ENCODE measurements at regions not wholly inside any gene's neighbourhood (a gene's known extent, or its start where the extent isn't known, plus 50 kb on each side); places are given as distances from the start of the nearest gene placed in this dataset.
A peak's percentile ranks its signal among the peaks of the same experiment; 100 is the strongest.

DNA sequence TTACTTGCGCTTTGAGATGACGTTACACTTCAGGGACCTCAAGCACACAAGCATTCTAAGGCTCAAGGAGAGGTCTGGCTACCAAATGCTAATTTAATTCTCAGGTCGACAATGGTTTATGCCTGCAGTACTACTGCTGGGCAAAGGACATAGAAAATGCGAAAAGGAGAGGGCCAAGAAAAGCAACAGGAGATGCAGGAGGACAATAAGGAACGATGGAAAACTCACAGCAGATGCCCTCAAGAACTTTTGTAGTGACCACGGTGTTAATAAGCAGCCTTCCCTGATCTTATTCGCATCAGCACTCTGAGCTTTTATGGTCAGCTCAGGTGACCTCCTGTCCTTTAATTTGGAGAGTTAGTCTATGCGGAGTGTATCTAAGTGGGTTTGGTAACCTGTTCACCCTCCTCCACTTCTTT, 146.3 kb downstream of the GPR85 start:
- H3K9me3 Mint-ChIP-seq: no peaks in the 10 kb centered on the region
- peak overlapping the region; percentile 96 for H3K27ac Mint-ChIP-seq
- ATAC-seq (replicated peaks in 1 of 4) (no peak), DNase-seq (no peak)
- Histone ChIP-seq H3K9me3 (no peaks in the 10 kb centered on the region), H3K36me3 (ENCODE audit: control insufficient read depth in 2 of 2, extremely low read depth in 1 of 2, insufficient read depth in 1 of 2, low read length in 1 of 2) (no peaks in the 10 kb centered on the region), H3K4me3 (ENCODE audit: control insufficient read depth in 1 of 2, extremely low read depth in 1 of 2, low read length in 1 of 2) (peak overlapping the region; percentile 89 to 92), H3K4me1 (ENCODE audit: control insufficient read depth in 1 of 2, extremely low read depth in 1 of 2, insufficient read depth in 2 of 2, low read length in 2 of 2) (peaks cover 15 to 20% of the 10 kb centered on the region in 2 experiments), H3K27me3 (replicated peaks in 1 of 2; ENCODE audit: control insufficient read depth in 2 of 2, extremely low read depth in 1 of 2, insufficient read depth in 2 of 2, low read length in 1 of 2) (peaks cover 0 to 3% of the 10 kb centered on the region in 2 experiments), H3K27ac (ENCODE audit: low read length) (peak overlapping the region; percentile 69)
- H3K4me1 Mint-ChIP-seq: peaks cover 42 to 46% (median 44%) of the 10 kb centered on the region in 3 donors
- peaks cover 3 to 4% of the 10 kb centered on the region in 2 donors for H3K27me3 Mint-ChIP-seq
- ChIA-PET POLR2A (interaction anchor here (0.5 to 1.5 kb wide), 4 partner anchors 177 to 491 kb away, joined by 3 to 10 read pairs (median 4); partner anchors contain the start of gene IFRD1 (in 1 of the 2)), CTCF (interaction anchor here in 1 of 2 donors (0.9 to 1.4 kb wide), 4 partner anchors 10 to 490 kb away, joined by 3 to 10 read pairs (median 4); partner anchors contain the start of genes GPR85 and IFRD1)
- peak overlapping the region; percentile 86 to 95 (median 87) for H3K4me3 Mint-ChIP-seq
- peaks cover 2% of the 10 kb centered on the region for H3K36me3 Mint-ChIP-seq
- 6% methylated on average over 6 of the region's 8 CpGs for WGBS (ENCODE audit: insufficient coverage)

DNA sequence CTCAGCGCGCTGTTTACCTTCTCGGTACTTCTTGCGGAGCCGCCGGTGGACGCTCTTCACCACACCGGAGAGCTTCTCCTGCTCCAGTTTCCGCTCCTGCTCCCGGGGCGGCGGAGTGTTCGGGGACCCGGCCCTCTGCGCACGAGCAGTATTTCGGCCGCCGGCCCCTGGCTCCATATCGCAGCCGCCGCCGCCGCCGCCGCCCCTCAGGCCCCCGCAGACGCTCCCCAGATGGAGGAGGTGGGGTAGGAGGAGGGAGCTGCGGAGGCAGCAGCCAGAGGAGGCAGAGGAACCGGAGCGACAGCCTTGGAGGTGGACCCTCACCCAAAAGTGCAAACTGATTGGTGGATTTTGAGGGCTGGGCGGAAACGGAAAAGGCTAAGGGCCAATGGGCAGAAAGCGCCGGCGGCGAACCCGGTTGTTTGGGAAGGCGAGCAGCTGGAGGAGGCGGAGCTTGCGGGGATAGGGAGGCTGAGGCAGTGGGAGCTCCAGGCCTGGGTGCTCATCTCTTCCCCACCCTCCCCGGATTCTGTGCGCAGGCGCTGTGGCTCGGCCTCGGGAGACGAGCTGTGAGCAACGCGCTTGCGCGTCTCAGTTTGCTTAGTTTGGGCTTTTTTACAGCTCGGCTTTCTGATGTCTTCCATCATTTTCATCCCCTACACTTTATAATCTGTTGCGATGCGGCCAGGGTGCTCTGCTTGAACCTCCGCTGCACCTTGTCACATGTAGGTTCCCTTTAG, 146.9 kb downstream of the GPR85 start:
- Mint-ChIP-seq H3K27ac (peak overlapping the region; percentile 96), H3K4me1 (peaks cover 46 to 51% (median 48%) of the 10 kb centered on the region in 3 donors), H3K36me3 (peaks cover 6% of the 10 kb centered on the region), H3K4me3 (peak overlapping the region; percentile 86 to 95 (median 87)), H3K27me3 (no peaks in the 10 kb centered on the region), H3K9me3 (no peaks in the 10 kb centered on the region)
- H3K4me1 ChIP-seq (ENCODE audit: control insufficient read depth in 1 of 2, extremely low read depth in 1 of 2, insufficient read depth in 2 of 2, low read length in 2 of 2): peaks cover 15 to 20% of the 10 kb centered on the region in 2 experiments
- ChIA-PET POLR2A (interaction anchor here (1.0 to 1.5 kb wide), 3 partner anchors 180 to 491 kb away, joined by 3 to 10 read pairs (median 4); partner anchors contain the start of gene IFRD1 (in 1 of the 2)), CTCF (interaction anchor here in 1 of 2 donors (0.9 to 1.4 kb wide), 4 partner anchors 9 to 489 kb away, joined by 3 to 10 read pairs (median 4); partner anchors contain the start of genes GPR85 and IFRD1)
- H3K4me3 ChIP-seq (ENCODE audit: control insufficient read depth in 1 of 2, extremely low read depth in 1 of 2, low read length in 1 of 2): peak overlapping the region; percentile 89 to 92
- no peaks in the 10 kb centered on the region for H3K9me3 ChIP-seq
- WGBS (ENCODE audit: insufficient coverage): under 1% methylated on average over 55 of the region's 55 CpGs
- H3K36me3 ChIP-seq (ENCODE audit: control insufficient read depth in 2 of 2, extremely low read depth in 1 of 2, insufficient read depth in 1 of 2, low read length in 1 of 2): no peaks in the 10 kb centered on the region
- no peaks in the 10 kb centered on the region for H3K27me3 ChIP-seq (replicated peaks in 1 of 2; ENCODE audit: control insufficient read depth in 2 of 2, extremely low read depth in 1 of 2, insufficient read depth in 2 of 2, low read length in 1 of 2)
- DNase-seq: peak; percentile 98 to 100 (median 99)
- ATAC-seq (replicated peaks in 1 of 4): peak; percentile 96 to 98 (median 98)
- peak overlapping the region; percentile 69 for H3K27ac ChIP-seq (ENCODE audit: low read length)

- no peak overlapping the region for H3K27ac ChIP-seq (ENCODE audit: low read length)
- POLR2A ChIA-PET: interaction anchor here (0.7 to 1.5 kb wide), 4 partner anchors 181 to 555 kb away, joined by 3 to 10 read pairs (median 6); partner anchors contain the start of gene IFRD1 (in 1 of the 2)
- H3K9me3 ChIP-seq: no peaks in the 10 kb centered on the region
- Mint-ChIP-seq H3K27ac (peak overlapping the region; percentile 81 to 85), H3K36me3 (peaks cover 11% of the 10 kb centered on the region), H3K27me3 (no peaks in the 10 kb centered on the region), H3K9me3 (no peaks in the 10 kb centered on the region), H3K4me1 (peaks cover 51 to 59% (median 53%) of the 10 kb centered on the region in 3 donors), H3K4me3 (peak overlapping the region; percentile 86 to 95 (median 87))
- peak in 30 of 35 experiments; percentile 5 to 47 (median 19) for DNase-seq
- peak in 1 of 4 experiments; percentile 2 for ATAC-seq (replicated peaks in 1 of 4)
- WGBS (ENCODE audit: insufficient coverage): 21% methylated on average over 2 of the region's 26 CpGs
- CTCF ChIA-PET: interaction anchor here in 1 of 2 donors (0.5 to 1.2 kb wide), 3 partner anchors 8 to 1985 kb away, joined by 3 to 7 read pairs (median 3); no protein-coding TSS in a partner anchor
- H3K4me1 ChIP-seq (ENCODE audit: control insufficient read depth in 1 of 2, extremely low read depth in 1 of 2, insufficient read depth in 2 of 2, low read length in 2 of 2): peaks cover 15 to 20% of the 10 kb centered on the region in 2 experiments
- H3K27me3 ChIP-seq (replicated peaks in 1 of 2; ENCODE audit: control insufficient read depth in 2 of 2, extremely low read depth in 1 of 2, insufficient read depth in 2 of 2, low read length in 1 of 2): no peaks in the 10 kb centered on the region
- no peaks in the 10 kb centered on the region for H3K36me3 ChIP-seq (ENCODE audit: control insufficient read depth in 2 of 2, extremely low read depth in 1 of 2, insufficient read depth in 1 of 2, low read length in 1 of 2)
- peak overlapping the region; percentile 89 to 92 for H3K4me3 ChIP-seq (ENCODE audit: control insufficient read depth in 1 of 2, extremely low read depth in 1 of 2, low read length in 1 of 2)
Observed at GRCh38 chr7:112938863-112939573, 147.6 kb downstream of the GPR85 start.

DNA sequence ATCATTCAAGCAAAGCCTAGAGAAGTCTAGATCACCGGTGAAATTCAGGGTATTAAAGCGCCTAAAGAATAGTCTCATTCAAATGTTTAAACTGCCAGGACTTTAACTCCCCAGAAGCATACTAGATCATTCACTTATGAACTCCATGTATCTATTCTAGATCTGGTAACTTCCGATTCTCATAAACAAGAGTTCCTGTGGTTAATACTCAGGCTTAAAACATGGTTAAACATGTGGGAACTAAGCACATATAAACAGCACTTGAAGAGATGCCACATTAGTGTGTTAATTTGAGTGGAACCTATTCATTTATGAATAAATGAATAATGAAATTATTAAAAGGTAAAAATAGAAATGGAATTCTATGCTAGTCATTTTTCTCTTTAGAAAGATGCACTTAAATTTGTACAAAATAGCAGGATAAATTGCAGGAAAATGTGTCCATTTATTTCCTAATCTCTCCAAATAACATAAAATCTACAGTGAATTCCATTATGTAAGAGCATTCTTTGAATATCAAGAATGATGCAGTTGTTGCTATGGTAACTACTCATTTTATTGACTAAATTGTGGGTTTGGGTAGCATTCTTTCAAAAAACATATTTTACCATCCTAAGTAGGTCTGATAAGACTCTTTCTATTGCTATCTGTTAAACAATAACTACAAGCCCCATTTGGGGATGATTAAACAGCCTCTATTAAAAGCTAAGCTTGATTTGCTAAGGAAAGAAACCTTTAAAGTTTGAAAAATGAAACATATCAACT, 147.6 kb upstream of the TMEM168 start:
- Mint-ChIP-seq H3K4me3 (peak overlapping the region; percentile 86 to 95 (median 87)), H3K27me3 (no peaks in the 10 kb centered on the region), H3K4me1 (peaks cover 58 to 63% (median 63%) of the 10 kb centered on the region in 3 donors), H3K9me3 (no peaks in the 10 kb centered on the region), H3K27ac (no peak overlapping the region), H3K36me3 (peaks cover 17% of the 10 kb centered on the region)
- H3K4me3 ChIP-seq (ENCODE audit: control insufficient read depth in 1 of 2, extremely low read depth in 1 of 2, low read length in 1 of 2): no peak overlapping the region
- ATAC-seq (replicated peaks in 1 of 4) (no peak), DNase-seq (peak in 1 of 35 experiments; percentile 29)
- H3K36me3 ChIP-seq (ENCODE audit: control insufficient read depth in 2 of 2, extremely low read depth in 1 of 2, insufficient read depth in 1 of 2, low read length in 1 of 2): no peaks in the 10 kb centered on the region
- no peaks in the 10 kb centered on the region for H3K9me3 ChIP-seq
- WGBS (ENCODE audit: insufficient coverage): 80% methylated on average over 1 of the region's 3 CpGs
- H3K27ac ChIP-seq (ENCODE audit: low read length): no peak overlapping the region
- POLR2A ChIA-PET: no interaction called here
- no peaks in the 10 kb centered on the region for H3K27me3 ChIP-seq (replicated peaks in 1 of 2; ENCODE audit: control insufficient read depth in 2 of 2, extremely low read depth in 1 of 2, insufficient read depth in 2 of 2, low read length in 1 of 2)
- CTCF ChIA-PET: no interaction called here
- peaks cover 15 to 20% of the 10 kb centered on the region in 2 experiments for H3K4me1 ChIP-seq (ENCODE audit: control insufficient read depth in 1 of 2, extremely low read depth in 1 of 2, insufficient read depth in 2 of 2, low read length in 2 of 2)

GRCh38 chr7:112933598-112933997, 143.4 kb upstream of the TMEM168 start:
- peaks cover 30% of the 10 kb centered on the region for H3K36me3 Mint-ChIP-seq
- DNase-seq: no peak
- no peak overlapping the region for H3K4me3 Mint-ChIP-seq
- no peak for ATAC-seq (replicated peaks in 1 of 4)
- no peaks in the 10 kb centered on the region for H3K9me3 Mint-ChIP-seq
- ChIA-PET POLR2A (interaction anchor here in 1 of 2 donors (0.6 kb wide), 1 partner anchor 34 kb away, joined by 3 read pairs; no protein-coding TSS in a partner anchor), CTCF (no interaction called here)
- no peak overlapping the region for H3K27ac Mint-ChIP-seq
- H3K27me3 ChIP-seq (replicated peaks in 1 of 2; ENCODE audit: control insufficient read depth in 2 of 2, extremely low read depth in 1 of 2, insufficient read depth in 2 of 2, low read length in 1 of 2): no peaks in the 10 kb centered on the region
- no peak overlapping the region for H3K27ac ChIP-seq (ENCODE audit: low read length)
- no peaks in the 10 kb centered on the region for H3K36me3 ChIP-seq (ENCODE audit: control insufficient read depth in 2 of 2, extremely low read depth in 1 of 2, insufficient read depth in 1 of 2, low read length in 1 of 2)
- H3K4me1 Mint-ChIP-seq: peaks cover 56 to 74% (median 68%) of the 10 kb centered on the region in 3 donors
- peaks cover 1 to 15% of the 10 kb centered on the region in 2 experiments for H3K4me1 ChIP-seq (ENCODE audit: control insufficient read depth in 1 of 2, extremely low read depth in 1 of 2, insufficient read depth in 2 of 2, low read length in 2 of 2)
- H3K9me3 ChIP-seq: no peaks in the 10 kb centered on the region
- H3K27me3 Mint-ChIP-seq: no peaks in the 10 kb centered on the region
- no CpG with 5 or more reads among the region's 3 CpGs for WGBS (ENCODE audit: insufficient coverage)
- no peak overlapping the region for H3K4me3 ChIP-seq (ENCODE audit: control insufficient read depth in 1 of 2, extremely low read depth in 1 of 2, low read length in 1 of 2)

Data from T-cell (primary cell).